RWPE2 (cell line): ENCODE measurements at regions not wholly inside any gene's neighbourhood (a gene's known extent, or its start where the extent isn't known, plus 50 kb on each side); places are given as distances from the start of the nearest gene placed in this dataset.
"Not testable (repeated sequence)": the region's sequence is repeated elsewhere in the genome, so short reads cannot be mapped to it uniquely, and the experiment has no call there.

ENCODE experiments used
- ATAC-seq: fragments of 200-7000 bp; cut with Tn5 transposase; 3 replicates; pipeline ENCODE4 v1.9.1; 2021; ENCODE audit warnings: low read depth
- DNase-seq: peaks from one replicate; pipeline ENCODE4 v3.0.0-alpha.2; 2020; ENCODE audit warnings: low spot score
- H3K27ac ChIP-seq: fragments of 450-650 bp; 2 replicates; pipeline ENCODE4 v1.5.1; 2017; ENCODE audit warnings: mild to moderate bottlenecking; ENCODE audit not compliant: poor library complexity, severe bottlenecking
- H3K27me3 ChIP-seq: fragments of 250-450 bp; sonication (Bioruptor Pico); 2 replicates; pipeline ENCODE4 v1.5.1; 2021; ENCODE audit warnings: mild to moderate bottlenecking, moderate library complexity; ENCODE audit not compliant: insufficient read depth, poor library complexity, severe bottlenecking
- H3K36me3 ChIP-seq: fragments of 250-450 bp; sonication (Bioruptor Pico); 2 replicates; pipeline ENCODE4 v1.5.1; 2020; ENCODE audit warnings: low read depth, mild to moderate bottlenecking, moderate library complexity
- H3K4me1 ChIP-seq: fragments of 250-450 bp; sonication (Bioruptor Pico); 2 replicates; pipeline ENCODE4 v1.5.1; 2021; ENCODE audit warnings: mild to moderate bottlenecking, moderate library complexity; ENCODE audit not compliant: insufficient read depth, poor library complexity, severe bottlenecking
- H3K4me3 ChIP-seq: fragments of 250-450 bp; sonication (Bioruptor Pico); 2 replicates; pipeline ENCODE4 v1.5.1; 2021; ENCODE audit warnings: mild to moderate bottlenecking, moderate library complexity; ENCODE audit not compliant: severe bottlenecking
- H3K9me3 ChIP-seq: fragments of 250-450 bp; sonication (Bioruptor Pico); 2 replicates; pipeline ENCODE4 v1.5.1; 2021; ENCODE audit warnings: mild to moderate bottlenecking, moderate library complexity; ENCODE audit not compliant: severe bottlenecking
- CTCF ChIP-seq: fragments of 450-650 bp; IDR thresholded peaks from one replicate; pipeline ENCODE4 v1.5.1; 2017; ENCODE audit warnings: mild to moderate bottlenecking, moderate library complexity; ENCODE audit not compliant: poor library complexity, severe bottlenecking

GRCh38 chr9:135410831-135411473 lies 68.6 kb upstream of the PPP1R26 start:
- H3K9me3 ChIP-seq = no peaks in the 10 kb centered on the region
- peak; percentile 29 for DNase-seq
- no peak for ATAC-seq
- H3K27me3 ChIP-seq = no peaks in the 10 kb centered on the region
- H3K4me3 ChIP-seq = no peak overlapping the region
- TF ChIP-seq CTCF = no peak
- no peaks in the 10 kb centered on the region for H3K4me1 ChIP-seq
- H3K36me3 ChIP-seq = no peaks in the 10 kb centered on the region
- H3K27ac ChIP-seq = no peak overlapping the region

DNA sequence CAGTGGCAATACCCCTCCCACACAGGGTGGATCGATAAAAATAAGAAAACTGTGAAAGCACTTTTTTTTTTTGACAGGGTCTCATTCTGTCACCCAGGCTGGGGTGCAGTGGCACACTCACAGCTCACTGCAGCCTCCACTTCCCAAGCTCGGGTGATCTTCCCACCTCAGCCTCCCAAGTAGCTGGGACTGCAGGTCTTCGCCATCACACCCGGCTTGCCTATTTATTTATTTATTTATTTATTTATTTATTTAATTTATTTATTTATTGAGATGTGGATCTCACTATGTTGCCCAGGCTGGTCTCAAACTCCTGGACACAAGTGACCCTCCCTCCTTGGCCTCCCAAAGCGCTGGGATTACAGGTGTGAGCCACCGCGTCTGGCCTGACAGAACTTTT lies 68.0 kb upstream of the PPP1R26 start:
- H3K4me3 ChIP-seq, H3K4me1 ChIP-seq, ATAC-seq, H3K27me3 ChIP-seq, DNase-seq, H3K36me3 ChIP-seq, H3K27ac ChIP-seq, H3K9me3 ChIP-seq: not testable (repeated sequence)

DNA sequence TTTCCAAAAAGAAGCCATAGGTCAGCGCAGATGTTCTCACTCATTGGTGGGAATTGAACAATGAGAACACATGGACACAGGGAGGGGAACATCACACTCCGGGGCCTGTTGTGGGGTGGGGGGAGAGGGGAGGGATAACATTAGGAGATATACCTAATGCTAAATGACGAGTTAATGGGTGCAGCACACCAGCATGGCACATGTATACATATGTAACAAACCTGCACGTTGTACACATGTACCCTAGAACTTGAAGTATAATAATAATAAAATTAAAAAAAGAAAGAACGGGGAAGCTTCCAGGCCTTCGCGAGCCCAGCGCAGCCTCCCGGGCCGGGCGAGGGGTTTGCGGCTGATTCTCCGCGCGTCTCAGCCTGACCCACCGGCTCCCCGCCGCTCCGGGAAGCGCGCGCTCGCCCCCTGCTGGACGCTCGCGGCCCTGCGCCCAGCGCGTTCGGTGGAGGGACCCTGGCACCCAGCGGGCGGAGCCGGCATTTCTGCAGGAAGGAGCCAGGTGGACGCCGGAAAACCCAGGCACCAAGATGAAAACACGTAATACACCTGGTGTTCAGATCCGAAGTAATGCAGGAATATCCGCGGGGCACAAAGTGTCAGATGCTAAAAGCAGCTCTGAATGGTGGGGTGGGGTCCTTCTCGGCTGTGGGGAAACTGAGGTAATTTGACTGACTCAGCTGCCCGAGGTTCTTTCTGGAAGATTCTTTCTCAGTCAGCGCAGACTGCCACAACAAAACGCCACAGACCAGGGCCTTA lies 67.1 kb upstream of the PPP1R26 start:
- not testable (repeated sequence) for H3K4me3 ChIP-seq, H3K27ac ChIP-seq, H3K36me3 ChIP-seq, H3K27me3 ChIP-seq, H3K4me1 ChIP-seq, H3K9me3 ChIP-seq
- ATAC-seq = peak; percentile 89
- peak; percentile 97 for TF ChIP-seq CTCF
- peak; percentile 61 for DNase-seq

GRCh38 chr9:135413086-135413375 lies 66.6 kb upstream of the PPP1R26 start:
- Histone ChIP-seq H3K4me3 (no peak overlapping the region), H3K27ac (no peak overlapping the region), H3K4me1 (no peaks in the 10 kb centered on the region), H3K27me3 (no peaks in the 10 kb centered on the region), H3K36me3 (no peaks in the 10 kb centered on the region), H3K9me3 (no peaks in the 10 kb centered on the region)
- TF ChIP-seq CTCF = no peak
- ATAC-seq (no peak), DNase-seq (peak; percentile 37)

- no peaks in the 10 kb centered on the region for H3K4me1 ChIP-seq
- no peaks in the 10 kb centered on the region for H3K9me3 ChIP-seq
- H3K27ac ChIP-seq = no peak overlapping the region
- no peaks in the 10 kb centered on the region for H3K27me3 ChIP-seq
- no peaks in the 10 kb centered on the region for H3K36me3 ChIP-seq
- ATAC-seq (no peak), DNase-seq (peak; percentile 50)
- no peak for TF ChIP-seq CTCF
- H3K4me3 ChIP-seq = no peak overlapping the region
Measured at GRCh38 chr9:135413461-135413860, 66.1 kb upstream of the PPP1R26 start.
